ENCODE measurements at regions not wholly inside any gene's neighbourhood (a gene's known extent, or its start where the extent isn't known, plus 50 kb on each side); places are given as distances from the start of the nearest gene placed in this dataset.

GRCh38 chr1:229034342-229034741 is 236.6 kb upstream of the RAB4A start:
- TF ChIP-seq, protein P1, sequence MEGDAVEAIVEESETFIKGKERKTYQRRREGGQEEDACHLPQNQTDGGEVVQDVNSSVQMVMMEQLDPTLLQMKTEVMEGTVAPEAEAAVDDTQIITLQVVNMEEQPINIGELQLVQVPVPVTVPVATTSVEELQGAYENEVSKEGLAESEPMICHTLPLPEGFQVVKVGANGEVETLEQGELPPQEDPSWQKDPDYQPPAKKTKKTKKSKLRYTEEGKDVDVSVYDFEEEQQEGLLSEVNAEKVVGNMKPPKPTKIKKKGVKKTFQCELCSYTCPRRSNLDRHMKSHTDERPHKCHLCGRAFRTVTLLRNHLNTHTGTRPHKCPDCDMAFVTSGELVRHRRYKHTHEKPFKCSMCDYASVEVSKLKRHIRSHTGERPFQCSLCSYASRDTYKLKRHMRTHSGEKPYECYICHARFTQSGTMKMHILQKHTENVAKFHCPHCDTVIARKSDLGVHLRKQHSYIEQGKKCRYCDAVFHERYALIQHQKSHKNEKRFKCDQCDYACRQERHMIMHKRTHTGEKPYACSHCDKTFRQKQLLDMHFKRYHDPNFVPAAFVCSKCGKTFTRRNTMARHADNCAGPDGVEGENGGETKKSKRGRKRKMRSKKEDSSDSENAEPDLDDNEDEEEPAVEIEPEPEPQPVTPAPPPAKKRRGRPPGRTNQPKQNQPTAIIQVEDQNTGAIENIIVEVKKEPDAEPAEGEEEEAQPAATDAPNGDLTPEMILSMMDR (IDR thresholded peaks at IDR 0.05; ENCODE audit: poor library complexity) = no peak
- no peak for TF ChIP-seq EZH2 (IDR thresholded peaks at IDR 0.05; ENCODE audit: borderline replicate concordance)
- TF ChIP-seq EZH2phosphoT487 (IDR thresholded peaks at IDR 0.05; ENCODE audit: low read depth, severe bottlenecking, unreplicated experiment) = no peak

Data from hepatocyte (in vitro differentiated cells).